Progenitor cell of endocrine pancreas (in vitro differentiated cells): ENCODE measurements at regions not wholly inside any gene's neighbourhood (a gene's known extent, or its start where the extent isn't known, plus 50 kb on each side); places are given as distances from the start of the nearest gene placed in this dataset.

ENCODE experiments used
- DNase-seq: peaks from one replicate; pipeline ENCODE4 v3.0.0; 2021; ENCODE audit warnings: low spot score; ENCODE audit not compliant: unreplicated experiment
- H3K27ac Mint-ChIP-seq: 2 replicates; pipeline ENCODE4 v1.8.0; 2021; ENCODE audit warnings: mild to moderate bottlenecking, moderate library complexity, mixed read lengths
- H3K27me3 Mint-ChIP-seq: 2 replicates; pipeline ENCODE4 v1.8.0; 2021; ENCODE audit warnings: mixed read lengths
- H3K36me3 Mint-ChIP-seq: 2 replicates; pipeline ENCODE4 v1.8.0; 2022; ENCODE audit warnings: mixed read lengths; ENCODE audit not compliant: insufficient read depth
- H3K4me1 Mint-ChIP-seq: 2 replicates; pipeline ENCODE4 v1.8.0; 2021; ENCODE audit warnings: low read depth, mixed read lengths
- H3K4me3 Mint-ChIP-seq: 2 replicates; pipeline ENCODE4 v1.8.0; 2021; ENCODE audit warnings: low read depth, mild to moderate bottlenecking, moderate library complexity, mixed read lengths
- H3K9me3 Mint-ChIP-seq: 2 replicates; pipeline ENCODE4 v1.8.0; 2021; ENCODE audit warnings: low read depth, mixed read lengths
- CTCF ChIP-seq: fragments of 200-600 bp; sonication (generic); IDR thresholded peaks from one replicate; pipeline ENCODE4 v1.5.0; 2021; ENCODE audit warnings: antibody characterized with exemption, mild to moderate bottlenecking; ENCODE audit not compliant: unreplicated experiment

GRCh38 chr20:11792568-11792953 is 125.1 kb upstream of the BTBD3 start:
- DNase-seq: no peak
- Mint-ChIP-seq H3K9me3 (no peaks in the 10 kb centered on the region), H3K4me1 (peaks cover 8% of the 10 kb centered on the region), H3K36me3 (no peaks in the 10 kb centered on the region), H3K4me3 (no peak overlapping the region), H3K27ac (peak overlapping the region; percentile 12), H3K27me3 (no peaks in the 10 kb centered on the region)
- no peak for TF ChIP-seq CTCF

GRCh38 chr20:11794525-11794924 is 123.2 kb upstream of the BTBD3 start:
- DNase-seq: no peak
- H3K4me1 Mint-ChIP-seq: peaks cover 13% of the 10 kb centered on the region
- no peaks in the 10 kb centered on the region for H3K9me3 Mint-ChIP-seq
- TF ChIP-seq CTCF: no peak
- H3K36me3 Mint-ChIP-seq: no peaks in the 10 kb centered on the region
- H3K27ac Mint-ChIP-seq: no peak overlapping the region
- H3K27me3 Mint-ChIP-seq: no peaks in the 10 kb centered on the region
- no peak overlapping the region for H3K4me3 Mint-ChIP-seq

GRCh38 chr20:11795071-11795615 is 122.5 kb upstream of the BTBD3 start:
- no peaks in the 10 kb centered on the region for H3K9me3 Mint-ChIP-seq
- H3K4me3 Mint-ChIP-seq: no peak overlapping the region
- no peak for DNase-seq
- no peak for TF ChIP-seq CTCF
- H3K27me3 Mint-ChIP-seq: no peaks in the 10 kb centered on the region
- no peak overlapping the region for H3K27ac Mint-ChIP-seq
- no peaks in the 10 kb centered on the region for H3K36me3 Mint-ChIP-seq
- peaks cover 16% of the 10 kb centered on the region for H3K4me1 Mint-ChIP-seq

- H3K4me1 Mint-ChIP-seq: peaks cover 16% of the 10 kb centered on the region
- DNase-seq: no peak
- no peak overlapping the region for H3K27ac Mint-ChIP-seq
- no peaks in the 10 kb centered on the region for H3K27me3 Mint-ChIP-seq
- no peaks in the 10 kb centered on the region for H3K9me3 Mint-ChIP-seq
- no peaks in the 10 kb centered on the region for H3K36me3 Mint-ChIP-seq
- H3K4me3 Mint-ChIP-seq: no peak overlapping the region
- TF ChIP-seq CTCF: no peak
Measured at GRCh38 chr20:11796026-11796425, 121.7 kb upstream of the BTBD3 start.

- Mint-ChIP-seq H3K27ac (no peak overlapping the region), H3K36me3 (no peaks in the 10 kb centered on the region), H3K9me3 (no peaks in the 10 kb centered on the region), H3K4me1 (peaks cover 12% of the 10 kb centered on the region), H3K27me3 (no peaks in the 10 kb centered on the region), H3K4me3 (no peak overlapping the region)
- no peak for DNase-seq
- TF ChIP-seq CTCF: no peak
Measured at GRCh38 chr20:11797156-11797555, 120.5 kb upstream of the BTBD3 start.
